CD4-positive, CD25-positive, alpha-beta regulatory T cell (primary cell): ENCODE measurements at regions not wholly inside any gene's neighbourhood (a gene's known extent, or its start where the extent isn't known, plus 50 kb on each side); places are given as distances from the start of the nearest gene placed in this dataset.

Experiments
- ATAC-seq, 2 donors: fragments of 150-1000 bp; cut with Tn5 transposase; one replicate each; pipeline ENCODE4 v1.10.0; 2021; ENCODE audit warnings: low read depth in 2 of 2, moderate number of reproducible peaks in 2 of 2, moderate library complexity in 1 of 2
- DNase-seq, 3 donors: peaks; one replicate each; pipeline versions ENCODE4 v3.0.0 to v3.0.0-alpha.2; 2012 to 2022; ENCODE audit warnings: mixed read lengths in 1 of 3
- H3K27ac ChIP-seq: one replicate; pipeline ENCODE4 v1.7.0; 2013; ENCODE audit warnings: mild to moderate bottlenecking, low read length; ENCODE audit not compliant: insufficient read depth, poor library complexity, severe bottlenecking
- H3K27me3 ChIP-seq: one replicate; pipeline ENCODE4 v1.7.0; 2013; ENCODE audit warnings: low read length; ENCODE audit not compliant: control insufficient read depth, insufficient read depth
- H3K36me3 ChIP-seq: one replicate; pipeline ENCODE4 v1.7.0; 2013; ENCODE audit warnings: mild to moderate bottlenecking, low read length, moderate library complexity; ENCODE audit not compliant: control insufficient read depth, insufficient read depth
- H3K4me1 ChIP-seq: 2 replicates; pipeline ENCODE4 v1.7.0; 2013; ENCODE audit warnings: mild to moderate bottlenecking, low read length; ENCODE audit not compliant: insufficient read depth, control insufficient read depth, poor library complexity, severe bottlenecking
- H3K4me3 ChIP-seq: one replicate; pipeline ENCODE4 v1.7.0; 2013; ENCODE audit warnings: low read depth, mild to moderate bottlenecking, low read length, moderate library complexity
- H3K9me3 ChIP-seq, 2 experiments: 1 replicate in 1 of 2; 2 replicates in 1 of 2; pipeline ENCODE4 v1.7.0; 2013; ENCODE audit warnings: low read length in 2 of 2, mild to moderate bottlenecking in 1 of 2, moderate library complexity in 1 of 2; ENCODE audit not compliant: control insufficient read depth in 2 of 2
- H3K27ac Mint-ChIP-seq, 3 donors: one replicate each; pipeline ENCODE4 v1.8.0; 2020 to 2022; ENCODE audit warnings: mild to moderate bottlenecking in 3 of 3, mixed read lengths in 3 of 3, moderate library complexity in 2 of 3
- H3K27me3 Mint-ChIP-seq: one replicate; pipeline ENCODE4 v1.8.0; 2022; ENCODE audit warnings: mild to moderate bottlenecking, mixed read lengths
- H3K36me3 Mint-ChIP-seq: one replicate; pipeline ENCODE4 v1.8.0; 2020; ENCODE audit warnings: mixed read lengths
- H3K4me1 Mint-ChIP-seq, 4 donors: one replicate each; pipeline ENCODE4 v1.8.0; 2020 to 2022; ENCODE audit warnings: mixed read lengths in 4 of 4, mild to moderate bottlenecking in 1 of 4
- H3K4me3 Mint-ChIP-seq, 4 donors: one replicate each; pipeline ENCODE4 v1.8.0; 2020 to 2022; ENCODE audit warnings: mild to moderate bottlenecking in 4 of 4, mixed read lengths in 4 of 4, moderate library complexity in 3 of 4
- H3K9me3 Mint-ChIP-seq, 7 donors: one replicate each; pipeline ENCODE4 v1.8.0; 2020 to 2022; ENCODE audit warnings: mixed read lengths in 7 of 7, mild to moderate bottlenecking in 3 of 7, moderate library complexity in 2 of 7

DNA sequence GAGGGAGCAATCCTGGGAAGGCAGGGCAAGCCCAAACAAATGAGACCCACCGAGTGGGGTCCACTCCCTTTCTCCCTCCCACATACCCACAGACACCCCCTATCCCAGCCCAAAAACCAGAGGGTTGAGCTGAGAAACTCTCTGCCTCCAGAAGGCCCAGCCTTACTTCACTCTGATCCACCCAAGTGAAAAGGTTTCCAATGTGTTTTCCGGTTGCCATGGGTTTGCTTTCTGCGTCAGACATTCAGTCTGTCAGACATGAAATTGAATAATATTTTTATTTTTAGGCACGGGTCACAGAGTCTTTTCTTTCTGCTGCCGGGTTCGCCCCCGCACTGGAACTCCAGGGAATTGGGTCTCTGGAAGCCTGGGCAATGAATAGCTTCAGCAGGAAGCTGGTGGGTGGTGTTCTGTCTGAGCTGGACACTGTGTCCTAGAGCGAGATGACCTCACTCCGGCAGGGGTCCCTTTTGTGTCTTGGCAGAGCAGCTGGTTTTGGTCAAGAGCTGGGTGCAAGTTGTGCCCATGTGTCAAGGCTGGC, 69.8 kb upstream of the CLMN start:
- ATAC-seq (no peak), DNase-seq (no peak)
- H3K27ac Mint-ChIP-seq: no peak overlapping the region
- no peaks in the 10 kb centered on the region for H3K4me1 Mint-ChIP-seq
- Histone ChIP-seq H3K4me3 (no peak overlapping the region), H3K4me1 (no peaks in the 10 kb centered on the region), H3K9me3 (no peaks in the 10 kb centered on the region), H3K27me3 (no peaks in the 10 kb centered on the region), H3K36me3 (no peaks in the 10 kb centered on the region), H3K27ac (no peak overlapping the region)
- H3K4me3 Mint-ChIP-seq: no peak overlapping the region
- H3K27me3 Mint-ChIP-seq: peaks cover 4% of the 10 kb centered on the region
- H3K36me3 Mint-ChIP-seq: peaks cover 3% of the 10 kb centered on the region
- peaks cover 0 to 7% (median 3%) of the 10 kb centered on the region in 7 donors for H3K9me3 Mint-ChIP-seq

GRCh38 chr14:95388699-95389098, 69.0 kb upstream of the CLMN start:
- no peak for ATAC-seq
- Mint-ChIP-seq H3K4me1 (no peaks in the 10 kb centered on the region), H3K27me3 (peaks cover 4% of the 10 kb centered on the region), H3K4me3 (no peak overlapping the region), H3K36me3 (no peaks in the 10 kb centered on the region), H3K27ac (no peak overlapping the region), H3K9me3 (peaks cover 0 to 7% (median 0%) of the 10 kb centered on the region in 7 donors)
- Histone ChIP-seq H3K9me3 (no peaks in the 10 kb centered on the region), H3K4me3 (no peak overlapping the region), H3K27me3 (no peaks in the 10 kb centered on the region), H3K4me1 (no peaks in the 10 kb centered on the region), H3K27ac (no peak overlapping the region), H3K36me3 (no peaks in the 10 kb centered on the region)
- DNase-seq: no peak

DNA sequence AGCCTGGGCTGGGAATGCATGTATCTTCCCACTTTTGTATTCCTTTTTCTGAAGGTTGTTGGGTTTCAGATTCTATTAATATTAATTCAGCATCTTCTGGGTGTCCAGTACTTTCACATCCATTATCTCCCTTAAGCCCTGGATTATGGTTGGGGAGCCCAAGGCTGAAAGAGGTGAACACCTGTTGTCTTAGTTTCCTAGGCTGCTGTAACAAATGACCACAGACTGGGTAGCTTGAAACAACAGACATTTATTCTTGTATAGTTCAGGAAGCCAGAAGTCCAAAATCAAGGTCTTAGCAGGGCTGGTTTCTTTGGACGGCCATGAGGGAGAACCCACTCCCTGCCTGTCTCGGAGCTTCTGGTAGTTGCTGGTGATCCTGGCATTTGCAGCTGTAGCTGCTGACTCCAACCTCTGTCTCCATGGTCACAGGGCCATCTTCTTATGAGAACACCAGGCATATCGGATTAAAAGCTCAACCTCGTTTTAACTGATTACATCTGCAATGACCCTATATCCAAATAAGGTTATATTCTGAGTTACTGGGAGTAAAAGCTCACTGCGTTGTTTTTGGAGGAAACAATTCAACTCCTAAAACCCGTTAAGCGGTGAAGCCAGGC, 68.2 kb upstream of the CLMN start:
- Mint-ChIP-seq H3K4me3 (no peak overlapping the region), H3K36me3 (no peaks in the 10 kb centered on the region), H3K27me3 (peaks cover 4% of the 10 kb centered on the region), H3K4me1 (no peaks in the 10 kb centered on the region), H3K9me3 (peaks cover 0 to 7% (median 0%) of the 10 kb centered on the region in 7 donors), H3K27ac (no peak overlapping the region)
- H3K9me3 ChIP-seq: no peaks in the 10 kb centered on the region
- H3K36me3 ChIP-seq: no peaks in the 10 kb centered on the region
- no peaks in the 10 kb centered on the region for H3K27me3 ChIP-seq
- H3K27ac ChIP-seq: no peak overlapping the region
- DNase-seq (no peak), ATAC-seq (no peak)
- no peak overlapping the region for H3K4me3 ChIP-seq
- H3K4me1 ChIP-seq: no peaks in the 10 kb centered on the region

DNA sequence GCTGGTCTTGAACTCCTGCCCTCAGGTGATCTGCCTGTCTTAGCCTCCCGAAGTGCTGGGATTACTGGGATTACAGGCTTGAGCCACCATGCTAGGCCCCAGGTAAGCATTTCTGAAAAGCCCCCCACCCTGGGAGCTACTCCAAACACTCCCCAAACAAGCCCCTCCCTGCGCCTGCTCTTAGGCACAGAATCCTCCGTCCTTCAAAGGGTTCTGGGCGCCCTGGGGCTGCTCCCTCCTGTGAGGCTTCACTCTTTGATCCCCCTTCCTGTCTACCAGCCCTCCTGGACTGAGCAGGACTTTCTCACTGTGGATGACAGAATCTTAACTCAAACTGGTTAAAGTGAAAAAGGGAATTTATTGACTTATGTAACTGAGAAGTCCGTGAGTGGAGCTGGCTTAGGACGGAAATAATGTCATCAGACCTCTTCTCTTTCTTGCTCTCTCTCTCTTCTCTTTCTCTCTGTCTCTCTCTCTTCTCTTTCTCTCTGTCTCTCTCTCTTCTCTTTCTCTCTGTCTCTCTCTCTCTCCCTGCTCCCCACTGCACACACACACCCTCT, 66.9 kb upstream of the CLMN start:
- no peaks in the 10 kb centered on the region for H3K9me3 ChIP-seq
- H3K27me3 Mint-ChIP-seq: peaks cover 4% of the 10 kb centered on the region
- H3K27me3 ChIP-seq: no peaks in the 10 kb centered on the region
- no peak overlapping the region for H3K27ac Mint-ChIP-seq
- H3K4me3 Mint-ChIP-seq: no peak overlapping the region
- H3K27ac ChIP-seq: no peak overlapping the region
- DNase-seq (no peak), ATAC-seq (no peak)
- H3K4me3 ChIP-seq: no peak overlapping the region
- no peaks in the 10 kb centered on the region for H3K4me1 Mint-ChIP-seq
- no peaks in the 10 kb centered on the region for H3K36me3 ChIP-seq
- no peaks in the 10 kb centered on the region for H3K4me1 ChIP-seq
- H3K9me3 Mint-ChIP-seq: peaks cover 0 to 7% (median 1%) of the 10 kb centered on the region in 7 donors
- no peaks in the 10 kb centered on the region for H3K36me3 Mint-ChIP-seq

- Mint-ChIP-seq H3K27ac (no peak overlapping the region), H3K4me3 (no peak overlapping the region), H3K27me3 (no peaks in the 10 kb centered on the region), H3K4me1 (no peaks in the 10 kb centered on the region), H3K9me3 (peaks cover 0 to 6% (median 1%) of the 10 kb centered on the region in 7 donors), H3K36me3 (no peaks in the 10 kb centered on the region)
- no peak overlapping the region for H3K27ac ChIP-seq
- H3K4me3 ChIP-seq: no peak overlapping the region
- no peaks in the 10 kb centered on the region for H3K27me3 ChIP-seq
- H3K9me3 ChIP-seq: peaks cover 0 to 3% of the 10 kb centered on the region in 2 experiments
- DNase-seq (no peak), ATAC-seq (no peak)
- no peaks in the 10 kb centered on the region for H3K4me1 ChIP-seq
- H3K36me3 ChIP-seq: no peaks in the 10 kb centered on the region
Measured at GRCh38 chr14:95385701-95386100, 66.0 kb upstream of the CLMN start.

DNA sequence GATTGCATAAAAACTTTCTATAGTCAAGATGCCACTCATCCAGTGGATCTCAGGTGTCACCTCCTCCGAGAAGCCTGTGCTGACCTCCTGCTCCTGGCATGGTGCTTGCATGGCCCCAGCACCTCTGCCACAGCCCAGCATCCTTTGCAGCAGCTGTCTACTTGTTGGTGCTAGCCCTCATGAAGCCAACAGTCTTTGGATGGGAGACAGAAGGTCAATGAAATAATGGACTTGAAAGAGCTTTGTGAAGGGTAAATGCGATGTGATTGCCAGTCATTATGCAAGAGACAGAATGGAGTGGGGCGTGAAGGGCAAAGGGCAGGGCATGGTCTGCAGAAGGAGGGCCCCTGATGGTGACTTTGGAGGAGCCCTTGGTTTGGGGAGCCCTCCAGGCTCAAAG, 63.0 kb upstream of the CLMN start:
- Mint-ChIP-seq H3K4me1 (no peaks in the 10 kb centered on the region), H3K27ac (peak overlapping the region in 1 of 3 donors; percentile 33), H3K9me3 (peaks cover 0 to 17% (median 4%) of the 10 kb centered on the region in 7 donors), H3K27me3 (peaks cover 5% of the 10 kb centered on the region), H3K36me3 (no peaks in the 10 kb centered on the region), H3K4me3 (no peak overlapping the region)
- H3K4me1 ChIP-seq: no peaks in the 10 kb centered on the region
- H3K4me3 ChIP-seq: no peak overlapping the region
- peaks cover 13 to 17% of the 10 kb centered on the region in 2 experiments for H3K9me3 ChIP-seq
- no peak overlapping the region for H3K27ac ChIP-seq
- DNase-seq (no peak), ATAC-seq (no peak)
- H3K36me3 ChIP-seq: no peaks in the 10 kb centered on the region
- no peaks in the 10 kb centered on the region for H3K27me3 ChIP-seq

DNA sequence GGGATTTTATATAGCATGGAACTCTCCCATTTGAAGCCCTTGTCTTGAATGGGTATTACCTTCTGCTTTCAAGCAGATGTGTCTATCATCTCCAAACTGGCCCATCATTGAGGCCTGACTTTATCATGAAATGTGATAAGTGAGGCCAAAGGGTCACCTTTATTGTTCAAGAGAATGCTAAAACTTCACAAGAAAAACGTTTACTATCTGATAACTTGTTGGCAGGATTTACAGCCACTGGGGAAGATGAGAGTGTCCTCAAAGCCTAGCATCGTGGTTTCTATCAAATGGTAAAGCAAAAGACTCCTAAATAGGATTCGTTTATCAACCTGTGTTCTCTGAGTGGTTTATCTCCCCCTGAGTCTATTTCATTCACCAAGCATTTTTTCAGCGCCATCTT, 62.0 kb upstream of the CLMN start:
- Mint-ChIP-seq H3K4me3 (no peak overlapping the region), H3K9me3 (peaks cover 0 to 17% (median 4%) of the 10 kb centered on the region in 7 donors), H3K36me3 (no peaks in the 10 kb centered on the region), H3K27me3 (peaks cover 6% of the 10 kb centered on the region), H3K4me1 (no peaks in the 10 kb centered on the region), H3K27ac (no peak overlapping the region)
- no peak for ATAC-seq
- Histone ChIP-seq H3K27ac (no peak overlapping the region), H3K9me3 (peaks cover 13 to 17% of the 10 kb centered on the region in 2 experiments), H3K4me3 (no peak overlapping the region), H3K4me1 (no peaks in the 10 kb centered on the region), H3K27me3 (no peaks in the 10 kb centered on the region), H3K36me3 (no peaks in the 10 kb centered on the region)
- no peak for DNase-seq
